Heart left ventricle (tissue), 13 donors: ENCODE measurements at regions not wholly inside any gene's neighbourhood (a gene's known extent, or its start where the extent isn't known, plus 50 kb on each side); places are given as distances from the start of the nearest gene placed in this dataset.

Source experiments
- CTCF ChIP-seq, 12 donors: fragments of 200-600 bp; sonication (generic) in 4 of 12; IDR thresholded peaks; one replicate each; pipeline versions ENCODE4 v1.5.0 to v1.8.0; 2018 to 2022; ENCODE audit warnings: antibody characterized with exemption in 12 of 12, mild to moderate bottlenecking in 5 of 12
- POLR2A ChIP-seq, 2 donors: fragments of 450-650 bp; IDR thresholded peaks; one replicate each; pipeline ENCODE4 v1.6.1; 2017; ENCODE audit warnings: antibody characterized with exemption in 2 of 2, mild to moderate bottlenecking in 2 of 2, moderate library complexity in 2 of 2
- donor health status: ischemic (EF 13 %, LVEDD 7.1; RV severe dilation, severe dysfunction).
- donor health status: DM: no; HTN: yes; CAD: no.
- donor health status: DM: no; HTN: no; CAD: no.
- donor health status: ischemic (EF 25% LVEDD 6.9; RV normal size, moderate dysfunction).
- donor health status: ischemic (EF 25% LVEDD 5.7; RV mildly dilated, moderate dysfunction).
- donor health status: ischemic (EF 35%, LVEDD 5.7; RV mildly dilated, moderate dysfunction).
- donor health status: nonischemic (EF 11% LVEDD 7.7; RV severe dilation, severe dysfunction).
- donor health status: DM: yes; HTN: yes; CAD: no.
- donor health status: PGD.
- donor health status: ischemic (EF 29% LVEDD 5.4; RV normal size, mild dysfunction).
- donor health status: nonischemic (EF 23%, LVEDD 6.1; RV moderate dilation, normal function).

GRCh38 chr1:213552045-213552444 lies 435.7 kb upstream of the PROX1 start:
- TF ChIP-seq POLR2A (IDR thresholded peaks at IDR 0.05): no peak
- TF ChIP-seq CTCF (IDR thresholded peaks at IDR 0.05): no peak
